ENCODE measurements at regions not wholly inside any gene's neighbourhood (a gene's known extent, or its start where the extent isn't known, plus 50 kb on each side); places are given as distances from the start of the nearest gene placed in this dataset.

DNA sequence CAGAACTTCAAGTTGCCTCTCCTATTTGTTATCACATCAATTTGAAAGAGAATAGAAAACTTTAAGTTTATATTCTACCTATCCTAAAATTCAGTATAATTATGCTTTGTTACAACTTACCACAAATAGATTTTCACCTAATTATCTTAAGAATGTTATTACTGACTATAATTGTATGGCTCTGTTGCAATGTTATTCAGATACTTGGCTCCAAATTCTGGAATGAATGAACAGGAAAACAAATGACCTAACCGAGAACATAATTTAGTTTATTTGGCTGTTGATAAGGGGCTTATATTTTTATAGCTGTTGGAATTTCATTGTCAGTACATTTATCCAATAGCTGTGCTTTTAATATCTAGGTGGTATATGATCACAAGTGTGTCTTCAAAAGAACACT is 173.2 kb upstream of the GULP1 start:
- no peaks in the 10 kb centered on the region for H3K9me3 ChIP-seq (replicated peaks; ENCODE audit: low read length)
- H3K27me3 ChIP-seq (ENCODE audit: control insufficient read depth, insufficient read depth, low read length), result no peaks in the 10 kb centered on the region
- no peak overlapping the region for H3K9ac ChIP-seq (ENCODE audit: low read depth, low read length)
- no peak overlapping the region for H3K4me2 ChIP-seq (ENCODE audit: low read length)
- H3K4me1 ChIP-seq (ENCODE audit: control insufficient read depth, insufficient read depth, low read length), result peaks cover 6% of the 10 kb centered on the region
- H3K36me3 ChIP-seq (ENCODE audit: insufficient read depth, low read length), result no peaks in the 10 kb centered on the region
- H3K4me3 ChIP-seq (ENCODE audit: low read length), result no peak overlapping the region

DNA sequence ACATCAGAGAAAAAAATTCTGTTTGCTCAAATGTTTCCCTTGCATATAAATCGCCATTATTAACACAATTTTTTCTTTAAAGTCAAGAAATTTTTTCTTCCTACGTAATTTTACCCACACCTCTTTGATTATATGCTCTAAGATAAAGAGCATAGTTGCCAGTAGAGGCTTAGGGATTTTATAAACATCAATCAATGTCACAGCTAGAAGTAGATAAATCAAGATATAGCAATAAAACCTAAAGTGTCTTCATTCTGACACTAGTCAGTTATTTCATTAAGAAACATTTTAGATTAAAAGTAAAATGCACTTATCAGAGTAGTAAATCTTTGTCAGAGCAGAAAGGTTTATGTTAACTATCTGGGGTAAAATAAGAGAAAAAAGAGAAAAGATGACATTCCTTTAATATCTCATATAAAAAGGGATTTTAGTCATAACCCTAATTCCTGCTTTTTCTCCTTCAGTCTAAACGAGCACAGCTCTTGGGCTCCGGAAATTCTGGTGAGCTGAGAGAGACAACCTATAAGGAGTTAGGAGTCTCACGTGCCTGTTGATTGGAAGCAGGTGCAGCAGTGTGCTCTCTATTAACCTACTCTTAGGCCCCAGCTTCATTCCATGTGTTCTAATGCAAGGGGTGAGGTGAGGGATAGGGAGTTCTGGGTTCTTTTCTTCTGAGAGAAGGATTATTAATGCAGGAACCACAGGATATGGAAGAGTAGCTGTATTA is 172.4 kb upstream of the GULP1 start:
- no peak overlapping the region for H3K4me3 ChIP-seq (ENCODE audit: low read length)

GRCh38 chr2:188122985-188123384 is 168.7 kb upstream of the GULP1 start:
- no peak overlapping the region for H3K9ac ChIP-seq (ENCODE audit: low read depth, low read length)
- no peaks in the 10 kb centered on the region for H3K4me1 ChIP-seq (ENCODE audit: control insufficient read depth, insufficient read depth, low read length)
- no peaks in the 10 kb centered on the region for H3K27me3 ChIP-seq (ENCODE audit: control insufficient read depth, insufficient read depth, low read length)
- H3K36me3 ChIP-seq (ENCODE audit: insufficient read depth, low read length), result no peaks in the 10 kb centered on the region
- H3K4me2 ChIP-seq (ENCODE audit: low read length), result no peak overlapping the region
- no peaks in the 10 kb centered on the region for H3K9me3 ChIP-seq (replicated peaks; ENCODE audit: low read length)
- H3K4me3 ChIP-seq (ENCODE audit: low read length), result no peak overlapping the region

More for the DNA sequence above, 172.4 kb upstream of the GULP1 start:
- no peaks in the 10 kb centered on the region for H3K36me3 ChIP-seq (ENCODE audit: insufficient read depth, low read length)
- no peaks in the 10 kb centered on the region for H3K9me3 ChIP-seq (replicated peaks; ENCODE audit: low read length)
- H3K4me2 ChIP-seq (ENCODE audit: low read length), result no peak overlapping the region
- no peaks in the 10 kb centered on the region for H3K27me3 ChIP-seq (ENCODE audit: control insufficient read depth, insufficient read depth, low read length)
- H3K4me1 ChIP-seq (ENCODE audit: control insufficient read depth, insufficient read depth, low read length), result no peaks in the 10 kb centered on the region
- H3K9ac ChIP-seq (ENCODE audit: low read depth, low read length), result no peak overlapping the region

- no peak overlapping the region for H3K4me3 ChIP-seq (ENCODE audit: low read length)
- no peak overlapping the region for H3K4me2 ChIP-seq (ENCODE audit: low read length)
- H3K9me3 ChIP-seq (replicated peaks; ENCODE audit: low read length), result no peaks in the 10 kb centered on the region
- H3K4me1 ChIP-seq (ENCODE audit: control insufficient read depth, insufficient read depth, low read length), result no peaks in the 10 kb centered on the region
- H3K27me3 ChIP-seq (ENCODE audit: control insufficient read depth, insufficient read depth, low read length), result no peaks in the 10 kb centered on the region
- H3K9ac ChIP-seq (ENCODE audit: low read depth, low read length), result no peak overlapping the region
- no peaks in the 10 kb centered on the region for H3K36me3 ChIP-seq (ENCODE audit: insufficient read depth, low read length)
Measured at GRCh38 chr2:188129677-188130076, 162.0 kb upstream of the GULP1 start.

GRCh38 chr2:188130317-188130716 is 161.4 kb upstream of the GULP1 start:
- H3K36me3 ChIP-seq (ENCODE audit: insufficient read depth, low read length), result no peaks in the 10 kb centered on the region
- H3K4me3 ChIP-seq (ENCODE audit: low read length), result no peak overlapping the region
- no peaks in the 10 kb centered on the region for H3K27me3 ChIP-seq (ENCODE audit: control insufficient read depth, insufficient read depth, low read length)
- no peak overlapping the region for H3K9ac ChIP-seq (ENCODE audit: low read depth, low read length)
- no peaks in the 10 kb centered on the region for H3K9me3 ChIP-seq (replicated peaks; ENCODE audit: low read length)
- H3K4me1 ChIP-seq (ENCODE audit: control insufficient read depth, insufficient read depth, low read length), result no peaks in the 10 kb centered on the region
- no peak overlapping the region for H3K4me2 ChIP-seq (ENCODE audit: low read length)

DNA sequence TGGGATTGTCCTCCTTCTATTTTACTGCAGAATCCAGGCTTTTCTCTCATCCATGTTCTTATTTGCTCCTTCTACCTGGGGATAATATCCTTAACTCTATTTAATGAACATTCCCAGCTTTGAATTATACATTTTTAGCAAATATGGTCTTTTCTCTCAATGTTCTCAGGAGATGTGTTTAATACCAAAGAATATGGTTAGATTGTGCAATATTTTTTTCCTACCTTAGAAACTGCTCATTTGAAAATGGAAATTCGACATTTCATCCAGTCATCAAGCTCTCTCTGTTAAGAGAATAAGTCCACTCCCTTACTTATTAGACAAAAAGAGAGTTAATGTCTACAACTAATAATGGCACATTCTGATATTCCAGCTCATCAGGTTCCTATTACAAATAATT is 160.4 kb upstream of the GULP1 start:
- H3K4me1 ChIP-seq (ENCODE audit: control insufficient read depth, insufficient read depth, low read length), result no peaks in the 10 kb centered on the region
- H3K4me2 ChIP-seq (ENCODE audit: low read length), result no peak overlapping the region
- H3K27me3 ChIP-seq (ENCODE audit: control insufficient read depth, insufficient read depth, low read length), result no peaks in the 10 kb centered on the region
- H3K4me3 ChIP-seq (ENCODE audit: low read length), result no peak overlapping the region
- H3K9me3 ChIP-seq (replicated peaks; ENCODE audit: low read length), result no peaks in the 10 kb centered on the region
- H3K9ac ChIP-seq (ENCODE audit: low read depth, low read length), result no peak overlapping the region
- no peaks in the 10 kb centered on the region for H3K36me3 ChIP-seq (ENCODE audit: insufficient read depth, low read length)

GRCh38 chr2:188132385-188132784 is 159.3 kb upstream of the GULP1 start:
- Histone ChIP-seq H3K36me3 (ENCODE audit: insufficient read depth, low read length) (no peaks in the 10 kb centered on the region), H3K4me1 (ENCODE audit: control insufficient read depth, insufficient read depth, low read length) (no peaks in the 10 kb centered on the region), H3K4me2 (ENCODE audit: low read length) (no peak overlapping the region), H3K27me3 (ENCODE audit: control insufficient read depth, insufficient read depth, low read length) (no peaks in the 10 kb centered on the region), H3K9ac (ENCODE audit: low read depth, low read length) (no peak overlapping the region), H3K9me3 (replicated peaks; ENCODE audit: low read length) (no peaks in the 10 kb centered on the region), H3K4me3 (ENCODE audit: low read length) (no peak overlapping the region)

DNA sequence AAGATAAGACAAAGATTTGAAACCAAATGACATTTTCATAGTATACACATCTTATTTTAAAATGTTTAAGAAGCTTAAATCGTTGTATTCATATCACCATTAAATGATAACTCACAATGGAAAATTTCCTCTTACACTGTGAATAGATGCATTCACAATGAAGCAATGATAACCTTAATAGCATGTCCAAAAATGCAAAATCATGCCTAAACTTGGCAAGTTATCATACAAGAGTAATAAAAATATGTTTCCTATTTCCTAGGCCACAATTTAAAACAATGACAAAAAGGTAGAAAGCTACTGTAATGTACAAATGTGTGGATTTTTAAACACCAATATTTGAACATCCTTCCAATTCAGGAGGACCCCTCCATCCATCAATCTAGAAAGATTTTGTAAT is 157.4 kb upstream of the GULP1 start:
- H3K4me3 ChIP-seq (ENCODE audit: low read length), result no peak overlapping the region
- no peaks in the 10 kb centered on the region for H3K27me3 ChIP-seq (ENCODE audit: control insufficient read depth, insufficient read depth, low read length)
- no peaks in the 10 kb centered on the region for H3K9me3 ChIP-seq (replicated peaks; ENCODE audit: low read length)
- no peak overlapping the region for H3K9ac ChIP-seq (ENCODE audit: low read depth, low read length)
- H3K4me1 ChIP-seq (ENCODE audit: control insufficient read depth, insufficient read depth, low read length), result no peaks in the 10 kb centered on the region
- no peak overlapping the region for H3K4me2 ChIP-seq (ENCODE audit: low read length)
- H3K36me3 ChIP-seq (ENCODE audit: insufficient read depth, low read length), result no peaks in the 10 kb centered on the region

DNA sequence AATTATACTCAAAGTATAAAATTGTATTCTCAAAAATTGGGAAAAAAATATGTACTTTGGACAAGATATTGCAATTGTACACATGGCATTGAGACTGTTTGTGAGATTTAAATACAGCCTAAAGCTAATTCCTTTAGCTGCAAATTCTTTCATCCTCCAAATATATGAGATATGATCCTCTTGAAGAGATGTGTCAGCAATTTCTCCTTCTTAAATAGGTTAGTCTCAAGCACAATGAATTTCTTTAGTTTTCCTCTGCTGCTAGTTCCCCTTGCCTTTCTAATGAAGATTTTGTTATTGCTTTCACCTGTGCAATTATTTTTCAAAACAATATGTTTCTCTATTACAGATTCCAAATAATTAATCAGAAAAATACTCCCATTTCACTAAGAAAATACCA is 153.4 kb upstream of the GULP1 start:
- Histone ChIP-seq H3K9me3 (replicated peaks; ENCODE audit: low read length) (no peaks in the 10 kb centered on the region), H3K9ac (ENCODE audit: low read depth, low read length) (no peak overlapping the region), H3K4me2 (ENCODE audit: low read length) (no peak overlapping the region), H3K4me1 (ENCODE audit: control insufficient read depth, insufficient read depth, low read length) (peaks cover 7% of the 10 kb centered on the region), H3K27me3 (ENCODE audit: control insufficient read depth, insufficient read depth, low read length) (no peaks in the 10 kb centered on the region), H3K4me3 (ENCODE audit: low read length) (no peak overlapping the region), H3K36me3 (ENCODE audit: insufficient read depth, low read length) (no peaks in the 10 kb centered on the region)

GRCh38 chr2:188142088-188142487 is 149.6 kb upstream of the GULP1 start:
- Histone ChIP-seq H3K9me3 (replicated peaks; ENCODE audit: low read length) (no peaks in the 10 kb centered on the region), H3K4me3 (ENCODE audit: low read length) (no peak overlapping the region), H3K36me3 (ENCODE audit: insufficient read depth, low read length) (no peaks in the 10 kb centered on the region), H3K9ac (ENCODE audit: low read depth, low read length) (no peak overlapping the region), H3K4me1 (ENCODE audit: control insufficient read depth, insufficient read depth, low read length) (peaks cover 11% of the 10 kb centered on the region), H3K4me2 (ENCODE audit: low read length) (no peak overlapping the region), H3K27me3 (ENCODE audit: control insufficient read depth, insufficient read depth, low read length) (no peaks in the 10 kb centered on the region)

- Histone ChIP-seq H3K9ac (ENCODE audit: low read depth, low read length) (no peak overlapping the region), H3K27me3 (ENCODE audit: control insufficient read depth, insufficient read depth, low read length) (no peaks in the 10 kb centered on the region), H3K9me3 (replicated peaks; ENCODE audit: low read length) (no peaks in the 10 kb centered on the region), H3K36me3 (ENCODE audit: insufficient read depth, low read length) (no peaks in the 10 kb centered on the region), H3K4me3 (ENCODE audit: low read length) (no peak overlapping the region), H3K4me1 (ENCODE audit: control insufficient read depth, insufficient read depth, low read length) (peaks cover 11% of the 10 kb centered on the region), H3K4me2 (ENCODE audit: low read length) (no peak overlapping the region)
Measured at GRCh38 chr2:188142636-188143295, 148.9 kb upstream of the GULP1 start.

DNA sequence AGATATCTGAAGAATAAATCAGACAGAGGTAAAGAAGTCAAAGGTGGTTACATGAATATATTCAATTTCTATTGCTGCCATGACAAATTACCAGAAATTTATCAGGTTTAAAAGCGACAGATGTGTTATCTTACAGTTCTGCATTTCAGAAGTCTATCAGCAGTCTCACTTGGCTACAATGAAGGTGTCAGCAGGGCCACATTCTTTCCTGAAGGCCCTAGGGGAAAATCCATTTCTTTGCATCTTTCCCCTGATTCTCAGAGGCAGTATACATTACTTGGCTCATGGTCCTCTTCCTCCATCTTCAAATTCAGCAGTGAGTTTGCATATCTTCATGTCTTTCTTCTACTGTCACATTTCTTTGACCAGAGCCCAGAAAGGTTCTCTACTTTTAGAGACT is 145.8 kb upstream of the GULP1 start:
- Histone ChIP-seq H3K9me3 (replicated peaks; ENCODE audit: low read length) (no peaks in the 10 kb centered on the region), H3K9ac (ENCODE audit: low read depth, low read length) (no peak overlapping the region), H3K4me1 (ENCODE audit: control insufficient read depth, insufficient read depth, low read length) (peaks cover 11% of the 10 kb centered on the region), H3K4me2 (ENCODE audit: low read length) (no peak overlapping the region), H3K36me3 (ENCODE audit: insufficient read depth, low read length) (no peaks in the 10 kb centered on the region), H3K4me3 (ENCODE audit: low read length) (no peak overlapping the region), H3K27me3 (ENCODE audit: control insufficient read depth, insufficient read depth, low read length) (no peaks in the 10 kb centered on the region)
